HepG2 (cell line): ENCODE measurements at regions not wholly inside any gene's neighbourhood (a gene's known extent, or its start where the extent isn't known, plus 50 kb on each side); places are given as distances from the start of the nearest gene placed in this dataset.
A peak's percentile ranks its signal among the peaks of the same experiment; 100 is the strongest.

ENCODE experiments used
- ATAC-seq: fragments of 200-7000 bp; cut with Tn5 transposase; 3 replicates; pipeline ENCODE4 v1.9.1; 2020; ENCODE audit warnings: mild to moderate bottlenecking, moderate library complexity
- BruUV-seq: library from RNA; stranded (reverse); fragments of 400-500 nt; replicated peaks from 2 replicates; lab custom pipeline; 2021; lab: Mats Ljungman, UMichigan
- CTCF ChIA-PET: fragments of 300-600 bp; formaldehyde crosslinking; extraction: SDS; loops from one replicate; lab custom pipeline; 2021; ENCODE audit warnings: low total read pairs, inconsistent platforms, low intra/inter-chr PET ratio; lab: Yijun Ruan, JAX
- POLR2A ChIA-PET: fragments of 350-600 bp; sonication (Branson Sonifier 250); formaldehyde crosslinking; loops from one replicate; lab custom pipeline; 2020; ENCODE audit warnings: antibody characterized with exemption, inconsistent platforms; lab: Yijun Ruan, JAX
- DNase-seq: peaks from one replicate; pipeline ENCODE4 v3.0.0-alpha.2; 2015; ENCODE audit warnings: low spot score
- FAIRE-seq: peaks from 3 replicates; lab custom pipeline; 2011; peaks lifted over from hg19 to GRCh38; lab: Jason Lieb, UNC
- H2AFZ ChIP-seq: one replicate; pipeline ENCODE4 v1.6.1; 2011; ENCODE audit warnings: low read length, inconsistent platforms
- H3K27ac ChIP-seq: fragments of 300-600 bp; 3 replicates; pipeline ENCODE4 v1.8.0; 2011; ENCODE audit warnings: mixed run types, mild to moderate bottlenecking, mixed read lengths, low read length, inconsistent platforms; ENCODE audit not compliant: insufficient read depth; ENCODE audit errors: extremely low read length
- H3K27me3 ChIP-seq, 2 experiments: fragments of 200-600 bp in 1 of 2; 2 replicates in 1 of 2; 3 replicates in 1 of 2; pipeline versions ENCODE4 v1.6.0 to v1.8.0; 2011; ENCODE audit warnings: low read length in 2 of 2, mild to moderate bottlenecking in 2 of 2, moderate library complexity in 2 of 2, inconsistent platforms in 1 of 2; ENCODE audit not compliant: insufficient read depth in 2 of 2, control insufficient read depth in 1 of 2
- H3K36me3 ChIP-seq, 2 experiments: fragments of 200-600 bp in 1 of 2; replicated peaks in 1 of 2; 2 replicates in 1 of 2; 3 replicates in 1 of 2; pipeline versions ENCODE4 v1.5.1 to v1.8.0; 2011; ENCODE audit warnings: low read length in 2 of 2, inconsistent platforms in 1 of 2; ENCODE audit not compliant: insufficient read depth in 2 of 2, control insufficient read depth in 1 of 2
- H3K4me1 ChIP-seq: 2 replicates; pipeline ENCODE4 v1.5.1; 2012; ENCODE audit warnings: low read length, inconsistent platforms; ENCODE audit not compliant: insufficient read depth
- H3K4me2 ChIP-seq: 2 replicates; pipeline ENCODE4 v1.6.0; 2011; ENCODE audit warnings: low read depth, low read length, inconsistent platforms
- H3K4me3 ChIP-seq, 3 experiments: fragments of 200-600 bp in 1 of 3; sonication (generic), shearing (Covaris generic) in 1 of 3; replicated peaks in 1 of 3; 2 replicates each; pipeline ENCODE4 v1.5.1; 2011 to 2016; ENCODE audit warnings: low read length in 3 of 3, inconsistent platforms in 2 of 3, low read depth in 2 of 3, mild to moderate bottlenecking in 2 of 3, control low read depth in 1 of 3, mixed read lengths in 1 of 3; ENCODE audit not compliant: insufficient read depth in 1 of 3
- H3K79me2 ChIP-seq: one replicate; pipeline ENCODE4 v1.6.1; 2011; ENCODE audit warnings: low read length, inconsistent platforms; ENCODE audit not compliant: insufficient read depth
- H3K9ac ChIP-seq: 2 replicates; pipeline ENCODE4 v1.6.0; 2011; ENCODE audit warnings: mild to moderate bottlenecking, low read depth, low read length, inconsistent platforms; ENCODE audit not compliant: insufficient read depth
- H3K9me3 ChIP-seq: 2 replicates; pipeline ENCODE4 v1.5.1; 2012; ENCODE audit warnings: mild to moderate bottlenecking, low read length
- H4K20me1 ChIP-seq: 2 replicates; pipeline ENCODE4 v1.6.0; 2011; ENCODE audit warnings: inconsistent platforms, mild to moderate bottlenecking, low read length, moderate library complexity; ENCODE audit not compliant: insufficient read depth
- E2F2 ChIP-seq: sonication (generic); formaldehyde crosslinking; IDR thresholded peaks from 2 replicates; pipeline ENCODE4 v1.4.0; 2020; ENCODE audit warnings: missing genetic modification reagents, borderline replicate concordance
- GFI1 ChIP-seq: sonication (generic); formaldehyde crosslinking; IDR thresholded peaks from 2 replicates; pipeline ENCODE4 v1.5.0; 2020; ENCODE audit warnings: missing genetic modification reagents, mild to moderate bottlenecking, borderline replicate concordance
- GTF2F1 ChIP-seq: fragments of 150-350 bp; IDR thresholded peaks from 2 replicates; pipeline ENCODE4 v1.6.1; 2014; ENCODE audit warnings: low read length
- MAFK ChIP-seq, 2 experiments: IDR thresholded peaks in 1 of 2; conservative IDR thresholded peaks in 1 of 2; 2 replicates each; pipeline ENCODE4 v1.6.1; 2011; ENCODE audit warnings: improper control_type of control experiment in 2 of 2, low read length in 2 of 2
- RXRB ChIP-seq: IDR thresholded peaks from 2 replicates; pipeline ENCODE4 v1.6.1; 2016; ENCODE audit warnings: borderline replicate concordance, missing genetic modification reagents, missing compliant biosample characterization
- SETDB1 ChIP-seq: sonication (generic); formaldehyde crosslinking; IDR thresholded peaks from 2 replicates; pipeline ENCODE4 v1.5.1; 2020; ENCODE audit warnings: missing genetic modification reagents, mild to moderate bottlenecking, borderline replicate concordance
- SYNCRIP ChIP-seq: fragments of 200-400 bp; formaldehyde crosslinking; IDR thresholded peaks from 2 replicates; pipeline ENCODE4 v1.6.1; 2018; ENCODE audit warnings: mild to moderate bottlenecking, low read depth, low read length; ENCODE audit not compliant: insufficient read depth
- ZBTB4 ChIP-seq: sonication (generic); formaldehyde crosslinking; IDR thresholded peaks from 2 replicates; pipeline ENCODE4 v1.4.0; 2020; ENCODE audit warnings: missing genetic modification reagents, mild to moderate bottlenecking, borderline replicate concordance
- ZNF563 ChIP-seq: sonication (generic); formaldehyde crosslinking; IDR thresholded peaks from 2 replicates; pipeline ENCODE4 v1.8.0; 2022; ENCODE audit warnings: mild to moderate bottlenecking, moderate library complexity, missing genetic modification reagents
- ZNF879 ChIP-seq: sonication (generic); formaldehyde crosslinking; IDR thresholded peaks from 2 replicates; pipeline ENCODE4 v1.8.1; 2023; ENCODE audit warnings: missing genetic modification reagents
- WGBS: methylation state at CpG from one replicate; pipeline ENCODE4 v1.1.6; 2017; ENCODE audit warnings: low lambda C conversion rate; 5-methylcytosine and 5-hydroxymethylcytosine counted together
- in situ Hi-C: cut with HindIII; loops from 2 replicates; pipeline ENCODE4 v1.10.0; 2017; ENCODE audit warnings: low pct_unique_long_range_greater_than_20kb; ENCODE audit not compliant: extremely low pct_ligation_motif_present
- intact Hi-C: fragments of 100-400 bp; cut with micrococcal nuclease; formaldehyde crosslinking; loops from one replicate; pipeline ENCODE4 v1.10.0; 2022; ENCODE audit not compliant: unreplicated experiment

GRCh38 chr2:167816874-167817290 is 430.5 kb downstream of the STK39 start (continued):
- no peak for TF ChIP-seq ZNF563 (CRISPR knock-in tag)
- 0 out of 2 replicates have a peak, but pooled peaks have one; percentile 58 for TF ChIP-seq GFI1 (CRISPR knock-in tag)

GRCh38 chr2:167814881-167815718 is 432.3 kb downstream of the STK39 start:
- ChIA-PET POLR2A (interaction anchor here (1.5 to 1.9 kb wide), 2 partner anchors 12 to 30 kb away, joined by 3 to 16 read pairs; no protein-coding TSS in a partner anchor), CTCF (no interaction called here)
- no peaks in the 10 kb centered on the region for H3K36me3 ChIP-seq
- ATAC-seq (peak; percentile 93), FAIRE-seq (peak; percentile 99), DNase-seq (peak; percentile 100)
- no peak overlapping the region for H2AFZ ChIP-seq
- 18% methylated on average over 9 of the region's 10 CpGs for WGBS
- peaks cover 69% of the 10 kb centered on the region for H3K4me1 ChIP-seq
- BruUV-seq = TSS peak; percentile 94
- H3K9ac ChIP-seq = peak overlapping the region; percentile 65
- intact Hi-C loops (no loop called here), in situ Hi-C loops (no loop called here)
- peak overlapping the region in 2 of 3 experiments; percentile 18 to 42; a peak in 4 of 6 replicates for H3K4me3 ChIP-seq
- H3K27ac ChIP-seq = peak overlapping the region; percentile 90
- no peaks in the 10 kb centered on the region for H4K20me1 ChIP-seq
- H3K27me3 ChIP-seq = no peaks in the 10 kb centered on the region
- H3K79me2 ChIP-seq = no peaks in the 10 kb centered on the region
- peak overlapping the region; percentile 72 for H3K4me2 ChIP-seq
- no peaks in the 10 kb centered on the region for H3K9me3 ChIP-seq
- no peak for TF ChIP-seq GTF2F1
- peak; percentile 34 to 41; a peak in 3 of 4 replicates for TF ChIP-seq MAFK (conservative IDR thresholded peaks at IDR 0.05 in 1 of 2, IDR thresholded peaks at IDR 0.05 in 1 of 2; ENCODE audit: low read length in 2 of 2)
- TF ChIP-seq SETDB1 (CRISPR knock-in tag) = no peak
- no peak for TF ChIP-seq SYNCRIP
- peak; percentile 94 for TF ChIP-seq RXRB
- no peak for TF ChIP-seq E2F2 (CRISPR knock-in tag)
- no peak for TF ChIP-seq ZNF879 (CRISPR knock-in tag)
- 0 out of 2 replicates have a peak, but pooled peaks have one; percentile 73 for TF ChIP-seq ZBTB4
